GM12891 (cell line): ENCODE measurements at regions not wholly inside any gene's neighbourhood (a gene's known extent, or its start where the extent isn't known, plus 50 kb on each side); places are given as distances from the start of the nearest gene placed in this dataset.

Source experiments
- PAX5 ChIP-seq: IDR thresholded peaks from 2 replicates; pipeline ENCODE4 v1.6.1; 2011; ENCODE audit warnings: low read length, moderate library complexity, mild to moderate bottlenecking; ENCODE audit not compliant: insufficient read depth, severe bottlenecking
- POLR2A ChIP-seq: IDR thresholded peaks from 2 replicates; pipeline ENCODE4 v1.6.1; 2011; ENCODE audit warnings: low read depth, low read length, control low read depth
- POLR2AphosphoS5 ChIP-seq: IDR thresholded peaks from 2 replicates; pipeline ENCODE4 v1.6.1; 2011; ENCODE audit warnings: low read depth, low read length, control low read depth
- POU2F2 ChIP-seq: IDR thresholded peaks from 2 replicates; pipeline ENCODE4 v1.6.1; 2011; ENCODE audit warnings: low read depth, mild to moderate bottlenecking, control low read depth, low read length, moderate library complexity
- SPI1 ChIP-seq: IDR thresholded peaks from 2 replicates; pipeline ENCODE4 v1.6.1; 2011; ENCODE audit warnings: low read depth, low read length, control low read depth
- TAF1 ChIP-seq: IDR thresholded peaks from 2 replicates; pipeline ENCODE4 v1.6.1; 2011; ENCODE audit warnings: low read depth, low read length, control low read depth

DNA sequence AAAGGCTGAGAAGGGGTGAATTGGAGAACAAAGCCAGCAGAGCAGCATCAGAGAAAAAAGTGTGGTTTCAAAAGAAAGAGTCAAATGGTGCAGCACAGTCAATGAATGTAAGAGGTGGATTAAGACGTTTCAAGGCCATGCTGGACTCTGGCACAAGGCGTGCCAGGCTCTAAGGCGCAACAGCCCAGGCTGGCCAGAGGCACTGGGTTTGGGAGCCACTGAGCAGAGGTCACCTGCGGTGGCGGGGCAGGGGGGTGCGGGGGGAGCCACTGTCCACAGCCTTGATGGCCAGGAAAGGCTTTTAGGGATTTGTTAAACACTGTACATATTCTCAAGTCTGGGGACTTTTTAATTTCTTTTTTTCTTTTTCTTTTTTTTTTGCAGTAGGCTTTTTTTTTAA, 222.5 kb upstream of the FAT1 start:
- TF ChIP-seq POLR2AphosphoS5 = no peak
- no peak for TF ChIP-seq POLR2A
- no peak for TF ChIP-seq SPI1
- no peak for TF ChIP-seq TAF1
- no peak for TF ChIP-seq PAX5
- no peak for TF ChIP-seq POU2F2
